HepG2 (cell line): ENCODE measurements at regions not wholly inside any gene's neighbourhood (a gene's known extent, or its start where the extent isn't known, plus 50 kb on each side); places are given as distances from the start of the nearest gene placed in this dataset.

Experiments used
- BRD4 ChIP-seq: sonication (generic); formaldehyde crosslinking; IDR thresholded peaks from 2 replicates; pipeline ENCODE4 v1.4.0; 2020; ENCODE audit warnings: missing genetic modification reagents
- CTCF ChIP-seq: sonication (generic); formaldehyde crosslinking; IDR thresholded peaks from 2 replicates; pipeline ENCODE4 v1.5.0; 2020; ENCODE audit warnings: mild to moderate bottlenecking, missing genetic modification reagents, moderate library complexity
- NFE2L2 ChIP-seq: fragments of 150-350 bp; IDR thresholded peaks from 2 replicates; pipeline ENCODE4 v1.6.1; 2014; ENCODE audit warnings: low read length
- PTBP1 ChIP-seq: fragments of 200-400 bp; formaldehyde crosslinking; IDR thresholded peaks from 2 replicates; pipeline ENCODE4 v1.6.1; 2018; ENCODE audit warnings: low read length, low read depth; ENCODE audit not compliant: poor library complexity, severe bottlenecking
- REPIN1 ChIP-seq: sonication (generic); formaldehyde crosslinking; IDR thresholded peaks from 2 replicates; pipeline ENCODE4 v1.8.0; 2022; ENCODE audit warnings: missing genetic modification reagents, low read depth, mild to moderate bottlenecking, borderline replicate concordance
- REST ChIP-seq, 2 experiments: IDR thresholded peaks; 2 replicates each; pipeline ENCODE4 v1.6.1; 2011 to 2012; ENCODE audit warnings: low read length in 2 of 2, borderline replicate concordance in 1 of 2, low read depth in 1 of 2, mild to moderate bottlenecking in 1 of 2, moderate library complexity in 1 of 2
- ZNF407 ChIP-seq: sonication (generic); formaldehyde crosslinking; IDR thresholded peaks from one replicate; pipeline ENCODE4 v1.5.1; 2020; ENCODE audit warnings: mild to moderate bottlenecking, missing genetic modification reagents; ENCODE audit errors: not compliant biosample characterization

- TF ChIP-seq PTBP1 (no peak), CTCF (peak; percentile 48), NFE2L2 (no peak), BRD4 (CRISPR knock-in tag) (no peak), REPIN1 (CRISPR knock-in tag) (no peak), ZNF407 (CRISPR knock-in tag) (no peak), REST (IDR thresholded peaks at IDR 0.05; ENCODE audit: borderline replicate concordance in 1 of 2, low read depth in 1 of 2, low read length in 2 of 2) (no peak)
These were observed 109.5 kb downstream of the C9orf50 start for GRCh38 chr9:129511285-129511900.
